ENCODE measurements at regions not wholly inside any gene's neighbourhood (a gene's known extent, or its start where the extent isn't known, plus 50 kb on each side); places are given as distances from the start of the nearest gene placed in this dataset.

- no peaks in the 10 kb centered on the region for H3K27me3 ChIP-seq (ENCODE audit: control insufficient read depth, extremely low read depth, insufficient read depth, low read length)
- no peaks in the 10 kb centered on the region for H3K9me1 ChIP-seq (ENCODE audit: control insufficient read depth, extremely low read depth, insufficient read depth, low read length)
- H4K20me1 ChIP-seq (ENCODE audit: control insufficient read depth, extremely low read depth, insufficient read depth, low read length): no peaks in the 10 kb centered on the region
- H3K4me3 ChIP-seq (ENCODE audit: control insufficient read depth in 2 of 3, extremely low read depth in 1 of 3, insufficient read depth in 2 of 3, low read depth in 1 of 3, low read length in 3 of 3): no peak overlapping the region
- no peaks in the 10 kb centered on the region for H3K4me1 ChIP-seq (ENCODE audit: control insufficient read depth, extremely low read depth, insufficient read depth, low read length)
- H3K79me2 ChIP-seq (ENCODE audit: control insufficient read depth, insufficient read depth, low read length): no peaks in the 10 kb centered on the region
- H3K9ac ChIP-seq (ENCODE audit: control insufficient read depth, extremely low read depth, insufficient read depth, low read length): no peak overlapping the region
- no peak overlapping the region for H3K27ac ChIP-seq (ENCODE audit: control insufficient read depth, insufficient read depth, low read length)
- H3K9me3 ChIP-seq (ENCODE audit: control insufficient read depth, low read depth, low read length): no peaks in the 10 kb centered on the region
- TF ChIP-seq CTCF (optimal IDR thresholded peaks at IDR 0.05 in 1 of 3, IDR thresholded peaks at IDR 0.05 in 1 of 3, conservative IDR thresholded peaks at IDR 0.05 in 1 of 3; ENCODE audit: extremely low read depth in 1 of 3, insufficient read depth in 2 of 3, low read length in 3 of 3) (no peak), EZH2 (IDR thresholded peaks at IDR 0.05; ENCODE audit: low read length) (no peak)
- DNase-seq (ENCODE audit: low read depth, low spot score) (no peak), FAIRE-seq (no peak)
- dilution Hi-C loops (cut with MboI; ENCODE audit: extremely low pct_ligation_motif_present, low sequenced_read_pairs): no loop called here
- no peak overlapping the region for H3K4me2 ChIP-seq (ENCODE audit: control insufficient read depth, extremely low read depth, insufficient read depth, low read depth, low read length)
- H3K36me3 ChIP-seq (ENCODE audit: control insufficient read depth in 2 of 2, extremely low read depth in 1 of 2, insufficient read depth in 2 of 2, low read length in 2 of 2): no peaks in the 10 kb centered on the region
- no peak overlapping the region for H2AFZ ChIP-seq (ENCODE audit: control insufficient read depth, low read length)
Measured at GRCh38 chr3:152587861-152588260, 247.1 kb upstream of the P2RY1 start.

DNA sequence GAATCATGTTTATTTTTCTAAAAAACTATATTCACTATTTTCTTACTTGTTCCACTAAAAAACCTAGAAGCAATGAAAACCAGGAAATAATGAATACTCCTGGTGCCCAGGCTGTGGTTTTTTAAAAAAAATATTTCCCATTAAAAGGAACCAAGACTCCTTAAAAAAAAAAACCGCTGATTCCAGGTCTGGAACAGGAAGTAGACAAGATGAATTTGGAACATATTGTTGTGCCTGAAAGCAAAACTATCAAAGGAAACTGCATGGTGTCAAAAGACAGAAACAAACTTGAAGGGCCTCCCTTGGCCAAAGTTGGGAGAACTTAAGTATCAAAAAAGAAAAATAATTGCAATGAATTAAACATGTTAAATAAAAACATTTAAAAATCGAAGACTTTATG, 245.3 kb upstream of the P2RY1 start:
- Histone ChIP-seq H3K9ac (ENCODE audit: control insufficient read depth, extremely low read depth, insufficient read depth, low read length) (no peak overlapping the region), H3K4me2 (ENCODE audit: control insufficient read depth, extremely low read depth, insufficient read depth, low read depth, low read length) (no peak overlapping the region), H3K9me1 (ENCODE audit: control insufficient read depth, extremely low read depth, insufficient read depth, low read length) (no peaks in the 10 kb centered on the region), H3K27ac (ENCODE audit: control insufficient read depth, insufficient read depth, low read length) (no peak overlapping the region), H3K79me2 (ENCODE audit: control insufficient read depth, insufficient read depth, low read length) (no peaks in the 10 kb centered on the region), H3K27me3 (ENCODE audit: control insufficient read depth, extremely low read depth, insufficient read depth, low read length) (no peaks in the 10 kb centered on the region), H2AFZ (ENCODE audit: control insufficient read depth, low read length) (no peak overlapping the region), H3K4me3 (ENCODE audit: control insufficient read depth in 2 of 3, extremely low read depth in 1 of 3, insufficient read depth in 2 of 3, low read depth in 1 of 3, low read length in 3 of 3) (no peak overlapping the region), H3K4me1 (ENCODE audit: control insufficient read depth, extremely low read depth, insufficient read depth, low read length) (no peaks in the 10 kb centered on the region), H3K9me3 (ENCODE audit: control insufficient read depth, low read depth, low read length) (no peaks in the 10 kb centered on the region), H3K36me3 (ENCODE audit: control insufficient read depth in 2 of 2, extremely low read depth in 1 of 2, insufficient read depth in 2 of 2, low read length in 2 of 2) (no peaks in the 10 kb centered on the region), H4K20me1 (ENCODE audit: control insufficient read depth, extremely low read depth, insufficient read depth, low read length) (no peaks in the 10 kb centered on the region)
- TF ChIP-seq CTCF (optimal IDR thresholded peaks at IDR 0.05 in 1 of 3, IDR thresholded peaks at IDR 0.05 in 1 of 3, conservative IDR thresholded peaks at IDR 0.05 in 1 of 3; ENCODE audit: extremely low read depth in 1 of 3, insufficient read depth in 2 of 3, low read length in 3 of 3) (no peak), EZH2 (IDR thresholded peaks at IDR 0.05; ENCODE audit: low read length) (no peak)
- DNase-seq (ENCODE audit: low read depth, low spot score): no peak
- FAIRE-seq: no peak
- dilution Hi-C loops (cut with MboI; ENCODE audit: extremely low pct_ligation_motif_present, low sequenced_read_pairs): no loop called here

All from keratinocyte (primary cell).